VCaP (cell line): ENCODE measurements at regions not wholly inside any gene's neighbourhood (a gene's known extent, or its start where the extent isn't known, plus 50 kb on each side); places are given as distances from the start of the nearest gene placed in this dataset.

Experiments
- H3K27ac ChIP-seq: fragments of 450-650 bp; 2 replicates; pipeline ENCODE4 v1.5.1; 2017
- CTCF ChIP-seq: fragments of 450-650 bp; conservative IDR thresholded peaks from 2 replicates; pipeline ENCODE4 v1.5.1; 2017; ENCODE audit warnings: mild to moderate bottlenecking, moderate library complexity

- no peak overlapping the region for H3K27ac ChIP-seq
- TF ChIP-seq CTCF = no peak
Measured at GRCh38 chr12:132399092-132400010, 70.0 kb upstream of the GALNT9 start.

- H3K27ac ChIP-seq = no peak overlapping the region
- no peak for TF ChIP-seq CTCF
Measured at GRCh38 chr12:132398386-132398991, 69.1 kb upstream of the GALNT9 start.

- H3K27ac ChIP-seq = no peak overlapping the region
- TF ChIP-seq CTCF = no peak
Measured at GRCh38 chr12:132397934-132398385, 68.6 kb upstream of the GALNT9 start.

- no peak overlapping the region for H3K27ac ChIP-seq
- TF ChIP-seq CTCF = no peak
Measured at GRCh38 chr12:132397152-132397933, 68.0 kb upstream of the GALNT9 start.

- no peak overlapping the region for H3K27ac ChIP-seq
- no peak for TF ChIP-seq CTCF
Measured at GRCh38 chr12:132396657-132397056, 67.3 kb upstream of the GALNT9 start.

GRCh38 chr12:132395908-132396305, 66.5 kb upstream of the GALNT9 start:
- no peak for TF ChIP-seq CTCF
- H3K27ac ChIP-seq = no peak overlapping the region
